Activated CD4-positive, alpha-beta T cell treated with anti-CD3 and anti-CD28 coated beads, Interleukin-10, Interleukin-2, amounts not matched to agents 100 ng/mL and 50 ng/mL, durations not matched to agents 16 hours and 8 hours (primary cell): ENCODE measurements at regions not wholly inside any gene's neighbourhood (a gene's known extent, or its start where the extent isn't known, plus 50 kb on each side); places are given as distances from the start of the nearest gene placed in this dataset.
"Not testable (repeated sequence)": the region's sequence is repeated elsewhere in the genome, so short reads cannot be mapped to it uniquely, and the experiment has no call there.

ENCODE experiments used
- DNase-seq: peaks from one replicate; pipeline ENCODE4 v3.0.0-alpha.2; 2020

GRCh38 chr6:4725136-4725760 lies 51.0 kb upstream of the CDYL start:
- not testable (repeated sequence) for DNase-seq

GRCh38 chr6:4724727-4725126 lies 51.5 kb upstream of the CDYL start:
- DNase-seq = not testable (repeated sequence)

DNA sequence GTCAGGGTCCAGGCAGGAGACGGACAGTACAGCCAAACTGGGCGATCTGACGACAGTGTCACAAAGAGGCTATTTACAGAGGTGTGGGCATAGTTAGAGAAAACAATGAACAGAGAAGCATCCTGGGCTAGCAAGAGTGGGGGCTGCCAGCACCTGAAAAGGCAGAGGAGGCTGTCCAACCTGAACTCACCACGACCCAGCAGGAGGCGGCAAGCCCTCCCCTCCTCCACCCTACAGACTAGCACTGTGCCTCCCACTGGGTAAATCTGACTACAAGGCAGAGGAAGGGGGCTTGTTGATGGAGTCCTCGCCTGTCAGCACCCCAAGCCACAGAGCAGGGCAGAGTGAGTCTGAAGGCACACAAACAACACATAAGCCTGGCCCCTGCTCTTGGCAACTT lies 52.8 kb upstream of the CDYL start:
- no peak for DNase-seq

DNA sequence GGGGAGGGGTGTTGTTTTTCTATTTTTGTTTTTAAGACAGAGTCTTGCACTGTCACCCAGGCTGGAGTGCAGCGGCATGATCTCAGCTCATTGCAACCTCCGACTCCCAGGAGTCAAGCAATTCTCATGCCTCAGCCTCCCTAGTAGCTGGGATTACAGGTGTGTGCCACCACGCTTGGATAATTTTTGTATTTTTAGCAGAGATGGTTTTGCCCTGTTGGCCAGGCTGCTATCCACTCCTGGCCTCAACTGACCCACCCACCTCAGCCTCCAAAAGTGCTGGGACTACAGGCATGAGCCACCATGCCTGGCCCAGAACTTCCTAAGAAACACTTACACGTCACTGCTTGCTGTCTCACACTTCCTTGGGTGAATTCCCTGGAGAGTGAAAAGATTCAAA lies 54.8 kb upstream of the CDYL start:
- not testable (repeated sequence) for DNase-seq

DNA sequence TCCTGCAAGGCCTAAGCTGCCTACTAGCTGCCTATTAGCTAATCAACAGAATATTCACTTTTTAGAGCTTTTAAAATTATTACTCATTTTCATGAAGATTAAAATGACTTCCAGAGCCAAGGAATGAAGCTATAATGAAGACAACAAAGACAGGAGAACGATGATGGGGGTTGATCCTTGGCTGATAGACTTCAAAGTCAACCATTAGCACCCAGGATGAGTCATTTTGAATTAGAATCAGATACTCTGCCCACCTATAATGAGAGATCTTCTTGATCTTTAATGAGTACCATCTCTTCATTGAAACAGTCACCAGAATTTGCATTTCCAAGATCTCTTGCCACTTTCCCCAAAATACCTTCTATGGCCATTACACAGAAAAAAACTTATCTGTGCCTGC lies 56.7 kb upstream of the CDYL start:
- DNase-seq = no peak

DNA sequence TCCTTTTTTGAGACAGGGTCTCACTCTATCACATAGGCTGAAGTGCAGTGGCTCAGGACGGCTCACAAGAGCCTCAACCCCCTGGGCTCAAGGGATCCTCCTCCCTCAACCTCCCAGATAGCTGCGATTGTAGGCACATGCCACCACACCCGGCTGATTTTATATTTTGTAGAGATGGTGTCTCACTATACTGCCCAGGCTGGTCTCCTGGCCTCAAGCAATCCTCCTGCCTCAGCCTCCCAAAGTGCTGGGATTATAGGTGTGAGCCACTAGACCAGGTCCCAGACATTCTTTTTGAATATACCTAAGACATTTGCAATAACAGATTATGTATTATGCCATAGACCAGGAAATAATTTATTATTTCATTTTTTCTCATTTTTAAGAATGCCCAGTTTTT lies 58.3 kb upstream of the CDYL start:
- no peak for DNase-seq

GRCh38 chr6:4717124-4717523 lies 59.1 kb upstream of the CDYL start:
- no peak for DNase-seq

- DNase-seq = peak; percentile 2
Observed at GRCh38 chr6:4714961-4715501, 61.2 kb upstream of the CDYL start.

GRCh38 chr6:4712291-4712690 lies 63.9 kb upstream of the CDYL start:
- no peak for DNase-seq

GRCh38 chr6:4707011-4707410 lies 69.2 kb upstream of the CDYL start:
- no peak for DNase-seq

- no peak for DNase-seq
Observed at GRCh38 chr6:4705809-4706208, 70.4 kb upstream of the CDYL start.

GRCh38 chr6:4703382-4703781 lies 72.8 kb upstream of the CDYL start:
- DNase-seq = no peak

GRCh38 chr6:4698901-4699659 lies 77.1 kb upstream of the CDYL start:
- no peak for DNase-seq

GRCh38 chr6:4693173-4693970 lies 82.8 kb upstream of the CDYL start:
- DNase-seq = no peak

DNA sequence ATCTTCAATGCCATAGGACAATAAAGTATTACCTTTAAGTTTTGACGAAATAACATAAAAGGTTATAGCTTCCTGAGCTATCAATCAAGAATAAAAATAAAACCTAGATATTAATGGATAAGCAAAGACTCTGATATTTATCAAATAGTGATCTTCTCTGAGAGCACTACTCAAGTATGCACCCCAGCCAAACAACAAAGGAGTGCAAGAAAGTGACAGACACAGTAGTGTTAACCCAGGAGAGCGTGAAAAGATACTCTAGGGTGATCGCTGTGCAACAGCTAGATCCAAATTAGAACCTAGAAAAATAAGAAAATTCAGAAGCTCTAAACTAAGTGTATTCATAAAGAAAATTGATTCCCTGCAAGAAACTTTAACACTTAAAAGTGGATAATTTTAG lies 83.5 kb upstream of the CDYL start:
- DNase-seq = no peak

DNA sequence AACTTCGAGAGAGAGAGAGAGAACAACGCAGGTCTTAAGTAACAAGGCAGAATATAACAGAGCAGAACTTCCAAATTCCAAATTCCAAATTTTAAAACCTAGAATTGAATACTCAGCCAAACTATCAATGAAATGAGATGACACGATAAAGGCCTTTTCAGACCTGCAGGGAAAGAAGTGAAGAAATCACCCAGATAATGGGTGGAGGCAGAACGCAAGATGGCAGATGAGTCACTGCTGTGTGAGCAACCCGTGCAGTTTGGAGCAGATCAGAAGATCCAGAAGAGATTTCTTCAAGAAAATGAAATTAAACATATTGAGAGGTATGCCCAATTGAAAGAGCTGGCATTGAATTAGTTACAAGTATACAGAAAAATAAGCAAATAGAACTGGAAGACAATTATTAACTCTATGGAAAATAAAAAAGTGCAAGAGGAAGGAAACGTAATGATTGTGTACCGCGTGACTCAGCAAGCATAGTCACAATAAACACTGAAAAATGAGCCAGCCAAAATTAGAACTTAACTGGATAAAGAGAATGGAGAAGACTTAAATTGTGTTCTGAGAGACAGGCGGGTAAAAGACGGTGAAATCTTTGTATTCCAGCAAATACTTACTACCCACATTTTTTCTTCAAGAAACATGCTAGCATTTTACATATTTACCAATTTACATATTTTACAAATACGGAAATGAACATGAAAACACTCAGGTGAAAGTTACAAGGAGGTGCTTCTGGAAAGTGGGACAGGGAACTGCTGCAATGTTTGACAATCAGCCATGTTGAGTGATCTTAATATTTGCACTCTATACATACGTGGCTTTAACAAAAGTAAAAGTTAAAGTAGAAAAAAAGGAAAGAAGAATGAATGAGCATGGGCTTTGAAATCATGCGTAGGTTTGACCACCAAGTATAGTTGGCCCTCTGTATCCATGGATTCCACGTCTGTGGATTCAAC lies 87.9 kb upstream of the CDYL start:
- no peak for DNase-seq

DNA sequence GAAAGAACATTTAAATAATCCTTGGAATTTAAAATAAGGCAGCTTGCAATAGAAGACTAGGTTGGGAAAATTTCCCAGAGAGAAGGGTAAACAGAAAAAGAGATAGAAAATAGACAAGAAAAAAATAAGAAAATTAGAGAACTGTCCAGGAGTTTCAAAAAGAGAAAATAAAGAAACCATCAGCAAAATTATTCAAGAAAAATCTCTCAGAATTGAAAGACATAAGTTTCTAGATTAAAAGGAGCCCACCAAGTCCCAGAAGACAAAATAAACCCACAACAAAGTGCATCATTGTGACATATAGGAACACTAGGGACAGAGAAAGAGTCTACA lies 88.6 kb upstream of the CDYL start:
- DNase-seq = no peak

DNA sequence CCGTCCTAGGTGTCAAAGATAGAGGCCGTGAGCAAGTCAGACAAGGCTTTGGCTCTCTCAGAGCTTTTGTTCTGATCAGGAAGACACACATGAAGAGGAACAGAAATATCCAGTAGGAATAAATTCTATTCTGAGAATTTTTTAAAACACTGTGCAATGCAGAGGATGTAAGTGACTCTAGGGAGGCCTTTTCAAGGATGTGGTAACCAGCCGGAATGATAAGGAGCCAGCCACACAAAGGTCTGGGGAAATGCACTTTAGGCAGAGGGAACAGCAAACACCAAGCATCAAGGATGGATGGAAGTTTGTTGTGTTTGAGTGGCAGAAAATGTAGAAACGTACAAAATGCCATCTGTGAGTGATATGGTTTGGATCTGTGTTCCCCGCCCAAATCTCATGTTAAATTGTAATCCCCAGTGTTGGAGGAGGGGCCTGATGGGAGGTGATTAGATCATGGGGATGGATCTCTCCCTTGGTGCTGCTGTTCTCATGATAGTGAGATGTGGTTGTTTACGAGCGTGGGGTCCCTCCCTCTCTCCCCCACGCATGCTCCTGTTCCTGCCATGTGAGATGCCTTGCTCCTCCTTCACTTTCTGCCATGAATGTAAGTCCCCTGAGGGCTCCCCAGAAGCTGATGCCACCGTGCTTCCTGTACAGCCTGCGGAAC lies 93.6 kb upstream of the CDYL start:
- no peak for DNase-seq

DNA sequence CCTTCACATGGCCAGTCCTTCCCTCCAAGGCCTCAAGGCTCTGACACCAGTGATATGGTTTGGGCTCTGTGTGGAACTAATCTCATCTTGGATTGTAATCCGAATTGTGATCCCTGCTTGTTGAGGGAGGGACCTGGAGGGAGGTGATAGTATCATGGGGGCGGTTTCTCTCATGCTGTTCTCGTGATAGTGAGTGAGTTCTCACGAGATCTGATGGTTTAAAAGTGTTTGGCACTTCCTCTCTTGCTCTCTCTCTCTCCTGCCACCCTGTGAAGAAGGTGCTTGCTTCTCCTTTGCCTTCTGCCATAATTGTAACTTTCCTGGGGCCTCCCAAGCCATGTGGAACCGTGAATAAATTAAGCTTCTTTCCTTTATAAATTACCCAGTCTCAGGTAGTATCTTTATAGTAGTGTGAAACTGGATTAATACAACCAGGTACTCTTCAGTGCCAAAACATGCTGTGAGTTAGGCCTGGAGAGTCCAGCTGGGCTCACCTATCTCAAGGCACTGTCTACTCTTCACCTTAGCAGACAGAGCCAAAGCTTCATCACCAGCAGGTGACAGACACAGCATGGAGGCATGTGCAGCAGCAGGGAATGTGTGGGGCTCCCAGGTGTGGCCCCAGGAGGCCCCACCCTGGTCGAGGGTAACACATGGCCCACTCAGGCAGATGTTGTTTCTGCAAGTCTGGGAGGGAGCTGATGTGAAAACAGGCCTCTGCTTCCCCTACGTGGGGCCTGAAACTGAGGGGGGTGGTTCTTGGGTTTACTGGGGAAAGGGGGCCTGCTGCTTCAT lies 97.5 kb upstream of the CDYL start:
- no peak for DNase-seq

DNA sequence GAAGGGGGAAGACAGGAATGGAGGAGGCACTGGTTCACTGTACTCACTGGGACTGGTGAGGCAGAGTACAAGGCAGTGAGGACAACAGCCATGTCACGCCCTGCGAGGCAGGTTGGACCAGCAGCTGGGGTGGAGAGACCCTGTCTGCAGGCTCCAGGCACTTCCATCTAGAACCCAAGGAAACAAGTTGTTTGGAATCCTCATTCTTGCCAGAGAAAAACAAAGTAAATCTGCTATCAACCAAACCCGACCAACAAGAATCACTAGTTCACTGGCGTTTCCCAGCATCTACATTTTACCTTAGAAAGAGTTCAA lies 98.5 kb upstream of the CDYL start:
- DNase-seq = no peak

DNA sequence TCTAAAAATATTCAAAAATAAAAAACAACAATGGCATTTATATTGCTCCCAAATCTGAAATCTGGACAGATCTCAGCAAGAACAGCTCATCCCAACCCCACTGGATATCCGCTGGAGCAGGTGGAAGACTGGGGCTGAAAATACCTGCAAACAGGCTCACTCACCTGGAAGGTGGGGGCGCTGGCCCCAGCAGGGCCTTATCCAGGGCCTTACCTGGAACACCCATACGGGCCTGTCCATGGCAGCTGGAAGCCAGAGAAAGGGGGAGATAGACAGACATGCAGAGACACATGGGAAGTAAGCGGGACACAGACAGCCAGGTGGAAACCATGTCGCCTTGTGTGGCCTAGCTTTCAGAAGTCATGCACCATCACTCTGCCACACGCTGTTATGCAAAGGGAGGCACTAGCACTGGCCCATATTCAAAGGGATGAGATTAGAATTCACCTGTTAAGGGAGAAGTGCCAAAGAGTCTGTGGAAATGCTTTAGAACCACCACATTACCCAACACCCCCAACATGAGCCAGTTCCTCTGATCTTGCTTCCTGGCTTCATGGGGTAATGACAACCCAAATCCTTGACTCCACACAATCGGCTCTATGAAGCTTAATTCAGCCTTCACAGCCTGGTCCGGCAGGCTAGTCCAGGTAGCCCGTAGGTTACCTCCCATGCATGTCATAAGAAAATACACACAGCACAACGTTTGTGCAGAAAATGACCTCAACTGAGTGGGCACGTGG lies 99.0 kb upstream of the CDYL start:
- DNase-seq = no peak
